Mucosa of descending colon (tissue), 3 donors: ENCODE measurements at regions not wholly inside any gene's neighbourhood (a gene's known extent, or its start where the extent isn't known, plus 50 kb on each side); places are given as distances from the start of the nearest gene placed in this dataset.

Experiments
- ATAC-seq: fragments of 200-7000 bp; cut with Tn5 transposase; one replicate; pipeline ENCODE4 v1.9.1; 2020; ENCODE audit warnings: mild to moderate bottlenecking, moderate library complexity
- DNase-seq, 3 donors: peaks; one replicate each; pipeline ENCODE4 v3.0.0-alpha.2; 2020
- H3K36me3 ChIP-seq: fragments of 200-600 bp; one replicate; pipeline ENCODE4 v1.8.0; 2021; ENCODE audit warnings: low read depth, mild to moderate bottlenecking
- H3K4me1 ChIP-seq: fragments of 200-600 bp; one replicate; pipeline ENCODE4 v1.8.0; 2021; ENCODE audit warnings: low read depth, mild to moderate bottlenecking
- H3K4me3 ChIP-seq: fragments of 200-600 bp; one replicate; pipeline ENCODE4 v1.8.0; 2021; ENCODE audit warnings: mild to moderate bottlenecking
- H3K9me3 ChIP-seq: fragments of 200-600 bp; one replicate; pipeline ENCODE4 v1.8.0; 2021; ENCODE audit warnings: mild to moderate bottlenecking
- intact Hi-C, 2 donors: fragments of 100-400 bp; cut with DNase I in 1 of 2; cut with micrococcal nuclease in 1 of 2; formaldehyde crosslinking; loops; one replicate each; pipeline versions ENCODE4 v1.11.0 to v1.11.1; 2022; cut with DNase I, micrococcal nuclease
- TF ChIP-seq, protein P1 (sequence below): fragments of 200-600 bp; IDR thresholded peaks from one replicate; pipeline ENCODE4 v1.8.0; 2022; ENCODE audit warnings: antibody characterized with exemption, mild to moderate bottlenecking
- donor health status: DM: no; HTN: no; CAD: no; lungs with moderate emphysema.
- donor health status: DM: no; HTN: no; CAD: no.
- donor health status: DM: no; HTN: yes; CAD: no.

- Histone ChIP-seq H3K4me3 (no peak overlapping the region), H3K9me3 (no peaks in the 10 kb centered on the region), H3K36me3 (no peaks in the 10 kb centered on the region), H3K4me1 (no peaks in the 10 kb centered on the region)
- intact Hi-C loops, result no loop called here
- TF ChIP-seq, protein P1, sequence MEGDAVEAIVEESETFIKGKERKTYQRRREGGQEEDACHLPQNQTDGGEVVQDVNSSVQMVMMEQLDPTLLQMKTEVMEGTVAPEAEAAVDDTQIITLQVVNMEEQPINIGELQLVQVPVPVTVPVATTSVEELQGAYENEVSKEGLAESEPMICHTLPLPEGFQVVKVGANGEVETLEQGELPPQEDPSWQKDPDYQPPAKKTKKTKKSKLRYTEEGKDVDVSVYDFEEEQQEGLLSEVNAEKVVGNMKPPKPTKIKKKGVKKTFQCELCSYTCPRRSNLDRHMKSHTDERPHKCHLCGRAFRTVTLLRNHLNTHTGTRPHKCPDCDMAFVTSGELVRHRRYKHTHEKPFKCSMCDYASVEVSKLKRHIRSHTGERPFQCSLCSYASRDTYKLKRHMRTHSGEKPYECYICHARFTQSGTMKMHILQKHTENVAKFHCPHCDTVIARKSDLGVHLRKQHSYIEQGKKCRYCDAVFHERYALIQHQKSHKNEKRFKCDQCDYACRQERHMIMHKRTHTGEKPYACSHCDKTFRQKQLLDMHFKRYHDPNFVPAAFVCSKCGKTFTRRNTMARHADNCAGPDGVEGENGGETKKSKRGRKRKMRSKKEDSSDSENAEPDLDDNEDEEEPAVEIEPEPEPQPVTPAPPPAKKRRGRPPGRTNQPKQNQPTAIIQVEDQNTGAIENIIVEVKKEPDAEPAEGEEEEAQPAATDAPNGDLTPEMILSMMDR, result no peak
- DNase-seq (no peak), ATAC-seq (no peak)
Measured at GRCh38 chr12:67217647-67218046, 51.5 kb upstream of the CAND1 start.
